A673 (cell line): ENCODE measurements at regions not wholly inside any gene's neighbourhood (a gene's known extent, or its start where the extent isn't known, plus 50 kb on each side); places are given as distances from the start of the nearest gene placed in this dataset.

Source experiments
- EZH2 ChIP-seq: fragments of 200-600 bp; sonication (generic); IDR thresholded peaks from 2 replicates; pipeline ENCODE4 v1.6.1; 2017; ENCODE audit warnings: borderline replicate concordance, low read depth, mild to moderate bottlenecking, mixed read lengths, antibody characterized with exemption, low read length; ENCODE audit not compliant: poor library complexity, severe bottlenecking
- TF ChIP-seq, protein P1 (sequence below): fragments of 300-800, 200-600 bp; sonication (generic); conservative IDR thresholded peaks from 2 replicates; pipeline ENCODE4 v1.5.1; 2017; ENCODE audit warnings: low read depth, mild to moderate bottlenecking, antibody characterized with exemption, low read length, moderate library complexity, mixed read lengths

DNA sequence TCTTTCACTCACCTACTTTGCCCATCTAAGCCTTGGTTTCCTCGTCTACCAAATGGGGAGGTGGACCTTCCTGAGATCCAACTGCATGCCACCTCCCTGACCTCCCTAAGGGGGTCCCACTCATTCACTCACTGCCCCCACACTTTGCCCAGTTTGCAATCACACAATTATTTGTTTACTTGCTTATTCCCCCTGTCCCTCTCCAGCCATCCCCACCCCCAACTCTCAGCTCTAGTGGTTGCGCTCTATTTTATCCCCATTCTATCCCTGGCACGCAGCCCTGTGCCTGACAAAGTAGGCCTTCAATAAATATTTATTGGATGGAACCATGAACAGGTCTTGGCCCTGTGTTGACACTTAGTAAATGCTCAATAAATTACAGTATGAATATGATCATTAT, 130.8 kb upstream of the LARP1 start:
- TF ChIP-seq, protein P1, sequence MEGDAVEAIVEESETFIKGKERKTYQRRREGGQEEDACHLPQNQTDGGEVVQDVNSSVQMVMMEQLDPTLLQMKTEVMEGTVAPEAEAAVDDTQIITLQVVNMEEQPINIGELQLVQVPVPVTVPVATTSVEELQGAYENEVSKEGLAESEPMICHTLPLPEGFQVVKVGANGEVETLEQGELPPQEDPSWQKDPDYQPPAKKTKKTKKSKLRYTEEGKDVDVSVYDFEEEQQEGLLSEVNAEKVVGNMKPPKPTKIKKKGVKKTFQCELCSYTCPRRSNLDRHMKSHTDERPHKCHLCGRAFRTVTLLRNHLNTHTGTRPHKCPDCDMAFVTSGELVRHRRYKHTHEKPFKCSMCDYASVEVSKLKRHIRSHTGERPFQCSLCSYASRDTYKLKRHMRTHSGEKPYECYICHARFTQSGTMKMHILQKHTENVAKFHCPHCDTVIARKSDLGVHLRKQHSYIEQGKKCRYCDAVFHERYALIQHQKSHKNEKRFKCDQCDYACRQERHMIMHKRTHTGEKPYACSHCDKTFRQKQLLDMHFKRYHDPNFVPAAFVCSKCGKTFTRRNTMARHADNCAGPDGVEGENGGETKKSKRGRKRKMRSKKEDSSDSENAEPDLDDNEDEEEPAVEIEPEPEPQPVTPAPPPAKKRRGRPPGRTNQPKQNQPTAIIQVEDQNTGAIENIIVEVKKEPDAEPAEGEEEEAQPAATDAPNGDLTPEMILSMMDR = no peak
- no peak for TF ChIP-seq EZH2
